ENCODE measurements at regions not wholly inside any gene's neighbourhood (a gene's known extent, or its start where the extent isn't known, plus 50 kb on each side); places are given as distances from the start of the nearest gene placed in this dataset.

DNA sequence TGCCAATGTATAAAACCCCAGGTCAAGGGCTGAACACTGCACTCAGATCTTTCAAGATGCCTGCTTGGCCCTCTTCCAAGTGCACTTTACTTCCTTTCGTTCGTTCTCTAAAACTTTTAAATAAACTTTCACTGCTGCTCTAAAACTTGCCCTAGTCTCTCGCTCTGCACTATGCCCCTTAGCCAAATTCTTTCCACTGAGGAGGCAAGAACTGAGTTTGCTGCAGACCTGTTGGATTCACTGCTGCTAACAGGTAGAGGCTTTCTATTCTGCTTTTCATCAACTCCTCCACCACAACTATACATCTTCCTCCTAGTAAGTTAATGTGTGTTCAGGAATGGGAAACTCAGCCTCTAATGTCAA lies 467.9 kb downstream of the MBD2 start:
- H2AK9ac ChIP-seq (replicated peaks; ENCODE audit: low read depth, low read length, poor library complexity) = no peak overlapping the region
- H2BK15ac ChIP-seq (ENCODE audit: low read depth, low read length) = no peak overlapping the region
- no peak overlapping the region for H2AK5ac ChIP-seq (ENCODE audit: low read depth, low read length)
- no peaks in the 10 kb centered on the region for H3K79me1 ChIP-seq (ENCODE audit: low read depth in 1 of 2, low read length in 2 of 2)
- H4K91ac ChIP-seq (ENCODE audit: insufficient read depth, low read depth, low read length) = no peak overlapping the region
- H3K9me1 ChIP-seq (ENCODE audit: insufficient read depth, low read length) = no peaks in the 10 kb centered on the region
- no peak overlapping the region for H2BK20ac ChIP-seq (ENCODE audit: low read depth, low read length)
- H3K4me3 ChIP-seq (ENCODE audit: insufficient read depth, low read depth, low read length) = no peak overlapping the region
- no peak overlapping the region for H3K4ac ChIP-seq (ENCODE audit: low read depth, low read length)
- intact Hi-C loops (cut with micrococcal nuclease) (no loop called here), dilution Hi-C loops (cut with HindIII; ENCODE audit: low sequenced_read_pairs, unreplicated experiment) (no loop called here), in situ Hi-C loops (cut with MboI; ENCODE audit: low sequenced_read_pairs) (no loop called here)
- H3K27me3 ChIP-seq (ENCODE audit: control insufficient read depth, insufficient read depth, low read length) = no peaks in the 10 kb centered on the region
- H3K4me1 ChIP-seq (ENCODE audit: control insufficient read depth, insufficient read depth, low read length) = no peaks in the 10 kb centered on the region
- DNase-seq (no peak), ATAC-seq (ENCODE audit: low read depth) (no peak)
- no peak overlapping the region for H3K56ac ChIP-seq (ENCODE audit: extremely low read depth, insufficient read depth, low read length)
- H4K8ac ChIP-seq (ENCODE audit: low read depth in 2 of 2, low read length in 2 of 2) = no peak overlapping the region
- no CpG with 5 or more reads among the region's 3 CpGs for WGBS, 2 experiments (ENCODE audit: extremely low coverage in 2 of 2, insufficient read length in 1 of 2)
- ChIA-PET CTCF (no interaction called here), POLR2A (ENCODE audit: unreplicated experiment) (no interaction called here)
- no peak overlapping the region for H3K9ac ChIP-seq (ENCODE audit: low read depth, low read length)
- no TSS peak for BruUV-seq (replicated peaks)
- H3K18ac ChIP-seq (ENCODE audit: low read depth, low read length) = no peak overlapping the region
- H2BK5ac ChIP-seq (ENCODE audit: low read depth, low read length, poor library complexity, severe bottlenecking) = no peak overlapping the region
- no peaks in the 10 kb centered on the region for H3K36me3 ChIP-seq (ENCODE audit: control insufficient read depth, insufficient read depth, low read length)
- no peak overlapping the region for H3K23ac ChIP-seq (ENCODE audit: low read depth, low read length)
- TF ChIP-seq CHD1 (IDR thresholded peaks at IDR 0.05; ENCODE audit: low read depth, low read length) = no peak
- no peak for TF ChIP-seq RFX5 (IDR thresholded peaks at IDR 0.05; ENCODE audit: low read depth, low read length)
- no peak for TF ChIP-seq BHLHE40 (IDR thresholded peaks at IDR 0.05; ENCODE audit: low read depth, low read length)
- no peak for TF ChIP-seq SMC3 (IDR thresholded peaks at IDR 0.05; ENCODE audit: low read depth, low read length)
- no peak for TF ChIP-seq MAZ (IDR thresholded peaks at IDR 0.05; ENCODE audit: borderline replicate concordance, low read depth, low read length)
- no peak for TF ChIP-seq FOS (IDR thresholded peaks at IDR 0.05; ENCODE audit: low read depth, low read length)
- TF ChIP-seq, protein P1, sequence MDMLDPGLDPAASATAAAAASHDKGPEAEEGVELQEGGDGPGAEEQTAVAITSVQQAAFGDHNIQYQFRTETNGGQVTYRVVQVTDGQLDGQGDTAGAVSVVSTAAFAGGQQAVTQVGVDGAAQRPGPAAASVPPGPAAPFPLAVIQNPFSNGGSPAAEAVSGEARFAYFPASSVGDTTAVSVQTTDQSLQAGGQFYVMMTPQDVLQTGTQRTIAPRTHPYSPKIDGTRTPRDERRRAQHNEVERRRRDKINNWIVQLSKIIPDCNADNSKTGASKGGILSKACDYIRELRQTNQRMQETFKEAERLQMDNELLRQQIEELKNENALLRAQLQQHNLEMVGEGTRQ (IDR thresholded peaks at IDR 0.05; ENCODE audit: low read depth, low read length) = no peak
- no peak for TF ChIP-seq POLR2A (IDR thresholded peaks at IDR 0.05; ENCODE audit: low read depth, low read length)
- no peak for TF ChIP-seq RAD21 (IDR thresholded peaks at IDR 0.05; ENCODE audit: low read length)
- TF ChIP-seq, protein P2, sequence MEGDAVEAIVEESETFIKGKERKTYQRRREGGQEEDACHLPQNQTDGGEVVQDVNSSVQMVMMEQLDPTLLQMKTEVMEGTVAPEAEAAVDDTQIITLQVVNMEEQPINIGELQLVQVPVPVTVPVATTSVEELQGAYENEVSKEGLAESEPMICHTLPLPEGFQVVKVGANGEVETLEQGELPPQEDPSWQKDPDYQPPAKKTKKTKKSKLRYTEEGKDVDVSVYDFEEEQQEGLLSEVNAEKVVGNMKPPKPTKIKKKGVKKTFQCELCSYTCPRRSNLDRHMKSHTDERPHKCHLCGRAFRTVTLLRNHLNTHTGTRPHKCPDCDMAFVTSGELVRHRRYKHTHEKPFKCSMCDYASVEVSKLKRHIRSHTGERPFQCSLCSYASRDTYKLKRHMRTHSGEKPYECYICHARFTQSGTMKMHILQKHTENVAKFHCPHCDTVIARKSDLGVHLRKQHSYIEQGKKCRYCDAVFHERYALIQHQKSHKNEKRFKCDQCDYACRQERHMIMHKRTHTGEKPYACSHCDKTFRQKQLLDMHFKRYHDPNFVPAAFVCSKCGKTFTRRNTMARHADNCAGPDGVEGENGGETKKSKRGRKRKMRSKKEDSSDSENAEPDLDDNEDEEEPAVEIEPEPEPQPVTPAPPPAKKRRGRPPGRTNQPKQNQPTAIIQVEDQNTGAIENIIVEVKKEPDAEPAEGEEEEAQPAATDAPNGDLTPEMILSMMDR (conservative IDR thresholded peaks at IDR 0.05; ENCODE audit: low read depth, low read length) = no peak
- TF ChIP-seq, protein P3, sequence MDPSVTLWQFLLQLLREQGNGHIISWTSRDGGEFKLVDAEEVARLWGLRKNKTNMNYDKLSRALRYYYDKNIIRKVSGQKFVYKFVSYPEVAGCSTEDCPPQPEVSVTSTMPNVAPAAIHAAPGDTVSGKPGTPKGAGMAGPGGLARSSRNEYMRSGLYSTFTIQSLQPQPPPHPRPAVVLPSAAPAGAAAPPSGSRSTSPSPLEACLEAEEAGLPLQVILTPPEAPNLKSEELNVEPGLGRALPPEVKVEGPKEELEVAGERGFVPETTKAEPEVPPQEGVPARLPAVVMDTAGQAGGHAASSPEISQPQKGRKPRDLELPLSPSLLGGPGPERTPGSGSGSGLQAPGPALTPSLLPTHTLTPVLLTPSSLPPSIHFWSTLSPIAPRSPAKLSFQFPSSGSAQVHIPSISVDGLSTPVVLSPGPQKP (IDR thresholded peaks at IDR 0.05; ENCODE audit: borderline replicate concordance, low read depth, low read length) = no peak
- no peak for TF ChIP-seq RCOR1 (IDR thresholded peaks at IDR 0.05; ENCODE audit: insufficient replicate concordance, low read length)
- no peak for TF ChIP-seq MXI1 (IDR thresholded peaks at IDR 0.05; ENCODE audit: borderline replicate concordance, low read depth, low read length)
- no peak for TF ChIP-seq CEBPB (IDR thresholded peaks at IDR 0.05; ENCODE audit: low read depth, low read length)
- no peak for TF ChIP-seq NFE2L2 (IDR thresholded peaks at IDR 0.05; ENCODE audit: low read depth, low read length)
- no peak for TF ChIP-seq MAFK (IDR thresholded peaks at IDR 0.05; ENCODE audit: low read depth, low read length)
- H4K5ac ChIP-seq (ENCODE audit: low read depth, low read length) = no peak overlapping the region
- H3K14ac ChIP-seq (replicated peaks; ENCODE audit: low read depth, low read length) = no peak overlapping the region
- H3K27ac ChIP-seq (ENCODE audit: insufficient read depth, low read length) = no peak overlapping the region
- no peaks in the 10 kb centered on the region for H4K20me1 ChIP-seq (ENCODE audit: insufficient read depth, low read length)
- H3K4me2 ChIP-seq (ENCODE audit: low read depth, low read length) = no peak overlapping the region
- H2BK120ac ChIP-seq (ENCODE audit: low read depth, low read length) = no peak overlapping the region
- H2AFZ ChIP-seq (replicated peaks; ENCODE audit: low read length, poor library complexity) = no peak overlapping the region
- peaks cover 20% of the 10 kb centered on the region for H3K9me3 ChIP-seq (ENCODE audit: control insufficient read depth, insufficient read depth, low read length)

All from IMR-90 (cell line).